OCI-LY3 (cell line): ENCODE measurements at regions not wholly inside any gene's neighbourhood (a gene's known extent, or its start where the extent isn't known, plus 50 kb on each side); places are given as distances from the start of the nearest gene placed in this dataset.

ENCODE experiments used
- H2AFZ ChIP-seq: fragments of 200-600, 300-600 bp; shearing (Covaris generic); 2 replicates; pipeline ENCODE4 v1.6.0; 2014; ENCODE audit warnings: antibody characterized with exemption, low read depth, low read length
- H3K27ac ChIP-seq: fragments of 200-600, 300-600 bp; sonication (generic); 2 replicates; pipeline ENCODE4 v1.5.1; 2014; ENCODE audit warnings: mild to moderate bottlenecking, low read length, moderate library complexity, mixed read lengths
- H3K27me3 ChIP-seq: fragments of 200-600, 300-600 bp; sonication (generic); 2 replicates; pipeline ENCODE4 v1.6.1; 2014; ENCODE audit warnings: low read depth, low read length, mixed read lengths
- H3K36me3 ChIP-seq: fragments of 200-600, 300-600 bp; sonication (generic); replicated peaks from 2 replicates; pipeline ENCODE3; 2014; ENCODE audit warnings: low read depth, low read length, mixed read lengths
- H3K4me1 ChIP-seq: fragments of 300-600, 200-600 bp; sonication (generic); 2 replicates; pipeline ENCODE4 v1.6.1; 2014; ENCODE audit warnings: low read length, mixed read lengths
- H3K4me2 ChIP-seq: fragments of 200-600, 300-600 bp; sonication (generic); 2 replicates; pipeline ENCODE4 v1.6.1; 2014; ENCODE audit warnings: low read length, mixed read lengths
- H3K4me3 ChIP-seq: fragments of 300-600, 200-600 bp; sonication (generic); 2 replicates; pipeline ENCODE4 v1.5.1; 2014; ENCODE audit warnings: antibody characterized with exemption, mild to moderate bottlenecking, low read length, moderate library complexity
- H3K79me2 ChIP-seq: fragments of 300-600, 200-600 bp; shearing (Covaris generic); 2 replicates; pipeline ENCODE4 v1.6.1; 2014; ENCODE audit warnings: mild to moderate bottlenecking, low read length, mixed read lengths
- H3K9ac ChIP-seq: fragments of 300-600, 200-600 bp; shearing (Covaris generic); 2 replicates; pipeline ENCODE4 v1.6.0; 2014; ENCODE audit warnings: mild to moderate bottlenecking, low read length, moderate library complexity
- H3K9me3 ChIP-seq: fragments of 200-600, 300-600 bp; shearing (Covaris generic); 2 replicates; pipeline ENCODE4 v1.6.1; 2014; ENCODE audit warnings: low read length, mixed read lengths; ENCODE audit not compliant: insufficient read depth
- H4K20me1 ChIP-seq: fragments of 200-600, 300-600 bp; sonication (generic); 2 replicates; pipeline ENCODE4 v1.6.1; 2016; ENCODE audit warnings: low read length, mixed read lengths; ENCODE audit not compliant: insufficient read depth
- EZH2phosphoT487 ChIP-seq: fragments of 200-600 bp; shearing (Covaris generic); IDR thresholded peaks from 2 replicates; pipeline ENCODE4 v1.6.1; 2018; ENCODE audit warnings: antibody characterized with exemption, mixed run types, low read depth
- TF ChIP-seq, protein P1 (sequence below): fragments of 200-600, 300-600 bp; sonication (generic); IDR thresholded peaks from 2 replicates; pipeline ENCODE4 v1.5.1; 2014; ENCODE audit warnings: antibody characterized with exemption, low read length, low read depth

DNA sequence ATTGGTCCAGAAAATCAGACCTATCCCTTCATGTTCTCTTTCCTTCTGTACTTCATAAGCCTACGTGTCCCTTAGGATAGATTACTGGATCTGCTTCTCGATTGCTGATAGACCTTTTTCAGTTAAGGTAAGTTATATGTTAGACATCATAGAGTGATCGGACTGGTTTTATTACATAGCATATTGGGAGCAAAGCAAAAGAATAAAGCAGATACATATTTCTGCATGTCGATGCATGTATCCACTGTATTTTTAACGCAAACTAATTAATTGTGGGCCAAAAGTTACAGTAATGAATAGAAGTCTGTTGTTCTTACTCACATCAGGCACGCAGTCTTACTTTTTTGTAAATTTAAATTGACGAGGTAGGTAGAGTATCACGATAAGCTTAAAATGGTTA is 106.4 kb downstream of the SLIT2 start:
- Histone ChIP-seq H3K27ac (no peak overlapping the region), H3K9ac (no peak overlapping the region), H3K4me2 (no peak overlapping the region), H3K27me3 (no peaks in the 10 kb centered on the region), H3K79me2 (no peaks in the 10 kb centered on the region), H3K4me1 (peaks cover 9% of the 10 kb centered on the region), H2AFZ (no peak overlapping the region), H3K9me3 (no peaks in the 10 kb centered on the region), H3K36me3 (no peaks in the 10 kb centered on the region), H4K20me1 (no peaks in the 10 kb centered on the region), H3K4me3 (no peak overlapping the region)
- TF ChIP-seq, protein P1, sequence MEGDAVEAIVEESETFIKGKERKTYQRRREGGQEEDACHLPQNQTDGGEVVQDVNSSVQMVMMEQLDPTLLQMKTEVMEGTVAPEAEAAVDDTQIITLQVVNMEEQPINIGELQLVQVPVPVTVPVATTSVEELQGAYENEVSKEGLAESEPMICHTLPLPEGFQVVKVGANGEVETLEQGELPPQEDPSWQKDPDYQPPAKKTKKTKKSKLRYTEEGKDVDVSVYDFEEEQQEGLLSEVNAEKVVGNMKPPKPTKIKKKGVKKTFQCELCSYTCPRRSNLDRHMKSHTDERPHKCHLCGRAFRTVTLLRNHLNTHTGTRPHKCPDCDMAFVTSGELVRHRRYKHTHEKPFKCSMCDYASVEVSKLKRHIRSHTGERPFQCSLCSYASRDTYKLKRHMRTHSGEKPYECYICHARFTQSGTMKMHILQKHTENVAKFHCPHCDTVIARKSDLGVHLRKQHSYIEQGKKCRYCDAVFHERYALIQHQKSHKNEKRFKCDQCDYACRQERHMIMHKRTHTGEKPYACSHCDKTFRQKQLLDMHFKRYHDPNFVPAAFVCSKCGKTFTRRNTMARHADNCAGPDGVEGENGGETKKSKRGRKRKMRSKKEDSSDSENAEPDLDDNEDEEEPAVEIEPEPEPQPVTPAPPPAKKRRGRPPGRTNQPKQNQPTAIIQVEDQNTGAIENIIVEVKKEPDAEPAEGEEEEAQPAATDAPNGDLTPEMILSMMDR = no peak
- TF ChIP-seq EZH2phosphoT487 = no peak

DNA sequence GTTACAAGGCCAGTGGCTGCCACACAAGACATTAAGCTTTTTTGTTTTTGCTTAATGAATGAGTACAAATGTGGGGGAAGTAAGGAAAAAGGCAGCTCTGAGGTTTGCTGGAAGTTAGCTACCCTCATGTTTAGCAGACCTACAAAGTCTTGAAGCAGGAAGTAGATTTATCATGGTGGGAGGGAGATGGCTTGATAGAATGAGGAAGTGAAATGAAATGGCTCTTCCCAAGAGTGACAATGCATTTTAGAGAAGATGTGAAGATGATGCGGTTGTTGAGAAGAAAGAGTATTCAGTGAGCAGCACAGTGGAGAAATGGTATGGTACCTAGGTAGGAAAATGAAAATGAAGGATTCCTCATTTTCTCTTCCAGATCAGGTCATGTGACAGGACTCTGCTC is 108.0 kb downstream of the SLIT2 start:
- no peaks in the 10 kb centered on the region for H3K79me2 ChIP-seq
- no peak overlapping the region for H3K27ac ChIP-seq
- no peak overlapping the region for H3K9ac ChIP-seq
- H3K9me3 ChIP-seq = no peaks in the 10 kb centered on the region
- TF ChIP-seq, protein P1 = no peak
- no peak for TF ChIP-seq EZH2phosphoT487
- peak overlapping the region; percentile 86 for H2AFZ ChIP-seq
- H3K36me3 ChIP-seq = no peaks in the 10 kb centered on the region
- H3K4me3 ChIP-seq = no peak overlapping the region
- no peaks in the 10 kb centered on the region for H3K27me3 ChIP-seq
- peak overlapping the region; percentile 17; the same call in 1 of the 2 replicates for H3K4me2 ChIP-seq
- H4K20me1 ChIP-seq = no peaks in the 10 kb centered on the region
- peaks cover 9% of the 10 kb centered on the region for H3K4me1 ChIP-seq

- H3K36me3 ChIP-seq = no peaks in the 10 kb centered on the region
- H3K4me2 ChIP-seq = no peak overlapping the region
- no peaks in the 10 kb centered on the region for H4K20me1 ChIP-seq
- peaks cover 9% of the 10 kb centered on the region for H3K4me1 ChIP-seq
- H2AFZ ChIP-seq = no peak overlapping the region
- H3K4me3 ChIP-seq = no peak overlapping the region
- no peaks in the 10 kb centered on the region for H3K27me3 ChIP-seq
- TF ChIP-seq, protein P1 = no peak
- no peak for TF ChIP-seq EZH2phosphoT487
- no peaks in the 10 kb centered on the region for H3K9me3 ChIP-seq
- no peak overlapping the region for H3K27ac ChIP-seq
- no peaks in the 10 kb centered on the region for H3K79me2 ChIP-seq
- H3K9ac ChIP-seq = no peak overlapping the region
These were observed 110.4 kb downstream of the SLIT2 start for GRCh38 chr4:20362148-20362547.

- Histone ChIP-seq H3K9ac (no peak overlapping the region), H3K9me3 (no peaks in the 10 kb centered on the region)
- TF ChIP-seq, protein P1 = no peak
- no peak for TF ChIP-seq EZH2phosphoT487
These were observed 113.3 kb downstream of the SLIT2 start for GRCh38 chr4:20364969-20365368.

More at GRCh38 chr4:20364969-20365368, 113.3 kb downstream of the SLIT2 start:
- no peak overlapping the region for H2AFZ ChIP-seq
- H3K27me3 ChIP-seq = no peaks in the 10 kb centered on the region
- H4K20me1 ChIP-seq = no peaks in the 10 kb centered on the region
- H3K79me2 ChIP-seq = no peaks in the 10 kb centered on the region
- H3K4me2 ChIP-seq = no peak overlapping the region
- peaks cover 1% of the 10 kb centered on the region for H3K4me1 ChIP-seq
- no peak overlapping the region for H3K4me3 ChIP-seq
- H3K36me3 ChIP-seq = no peaks in the 10 kb centered on the region
- H3K27ac ChIP-seq = no peak overlapping the region
